GM10266 (cell line): ENCODE measurements at regions not wholly inside any gene's neighbourhood (a gene's known extent, or its start where the extent isn't known, plus 50 kb on each side); places are given as distances from the start of the nearest gene placed in this dataset.

Source experiments
- DNase-seq: peaks from one replicate; pipeline ENCODE4 v3.0.0; 2012; ENCODE audit errors: extremely low spot score
- TF ChIP-seq, protein P1 (sequence below): IDR thresholded peaks from 2 replicates; pipeline ENCODE4 v1.5.1; 2012; ENCODE audit warnings: mild to moderate bottlenecking, low read depth; ENCODE audit not compliant: control insufficient read depth, insufficient read depth; ENCODE audit errors: missing control alignments

DNA sequence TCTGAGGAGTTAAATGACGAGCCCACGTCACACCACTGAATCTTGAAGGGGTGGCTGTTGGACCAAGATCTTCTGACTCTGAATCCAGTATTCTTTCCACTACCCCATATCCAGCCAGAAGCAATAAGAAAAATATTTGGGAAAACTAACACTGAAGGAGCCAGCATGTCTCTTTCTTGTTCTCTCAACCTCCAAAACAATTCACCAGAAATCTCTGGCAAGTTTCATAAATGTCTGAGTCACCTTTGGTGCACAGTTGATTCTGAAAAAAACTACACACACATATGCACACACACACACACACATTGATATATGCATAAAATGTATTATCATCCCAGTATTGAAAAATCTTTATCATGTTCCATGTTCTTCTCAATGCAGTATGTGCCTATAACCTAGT lies 104.3 kb upstream of the BLID start:
- no peak for DNase-seq
- TF ChIP-seq, protein P1, sequence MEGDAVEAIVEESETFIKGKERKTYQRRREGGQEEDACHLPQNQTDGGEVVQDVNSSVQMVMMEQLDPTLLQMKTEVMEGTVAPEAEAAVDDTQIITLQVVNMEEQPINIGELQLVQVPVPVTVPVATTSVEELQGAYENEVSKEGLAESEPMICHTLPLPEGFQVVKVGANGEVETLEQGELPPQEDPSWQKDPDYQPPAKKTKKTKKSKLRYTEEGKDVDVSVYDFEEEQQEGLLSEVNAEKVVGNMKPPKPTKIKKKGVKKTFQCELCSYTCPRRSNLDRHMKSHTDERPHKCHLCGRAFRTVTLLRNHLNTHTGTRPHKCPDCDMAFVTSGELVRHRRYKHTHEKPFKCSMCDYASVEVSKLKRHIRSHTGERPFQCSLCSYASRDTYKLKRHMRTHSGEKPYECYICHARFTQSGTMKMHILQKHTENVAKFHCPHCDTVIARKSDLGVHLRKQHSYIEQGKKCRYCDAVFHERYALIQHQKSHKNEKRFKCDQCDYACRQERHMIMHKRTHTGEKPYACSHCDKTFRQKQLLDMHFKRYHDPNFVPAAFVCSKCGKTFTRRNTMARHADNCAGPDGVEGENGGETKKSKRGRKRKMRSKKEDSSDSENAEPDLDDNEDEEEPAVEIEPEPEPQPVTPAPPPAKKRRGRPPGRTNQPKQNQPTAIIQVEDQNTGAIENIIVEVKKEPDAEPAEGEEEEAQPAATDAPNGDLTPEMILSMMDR: no peak

DNA sequence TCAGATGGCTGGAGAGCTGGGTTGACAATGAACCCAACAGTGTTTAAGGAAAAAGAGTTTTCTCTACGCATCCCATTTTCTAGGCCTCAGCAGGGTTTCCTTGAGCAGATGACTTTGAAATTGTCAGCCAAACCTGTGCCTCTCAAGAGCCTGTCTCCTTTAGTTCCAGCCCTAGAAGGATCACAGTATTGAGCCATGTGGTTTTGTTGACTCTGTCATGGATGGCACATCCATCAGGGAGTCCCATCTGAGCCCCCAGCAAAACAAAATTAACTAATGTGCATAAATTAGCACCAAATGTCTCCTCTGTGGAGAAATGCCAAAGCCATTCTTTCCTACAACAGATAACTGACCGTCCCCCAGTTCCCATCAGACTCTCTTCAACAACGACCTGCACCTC lies 103.8 kb upstream of the BLID start:
- TF ChIP-seq, protein P1: no peak
- no peak for DNase-seq

DNA sequence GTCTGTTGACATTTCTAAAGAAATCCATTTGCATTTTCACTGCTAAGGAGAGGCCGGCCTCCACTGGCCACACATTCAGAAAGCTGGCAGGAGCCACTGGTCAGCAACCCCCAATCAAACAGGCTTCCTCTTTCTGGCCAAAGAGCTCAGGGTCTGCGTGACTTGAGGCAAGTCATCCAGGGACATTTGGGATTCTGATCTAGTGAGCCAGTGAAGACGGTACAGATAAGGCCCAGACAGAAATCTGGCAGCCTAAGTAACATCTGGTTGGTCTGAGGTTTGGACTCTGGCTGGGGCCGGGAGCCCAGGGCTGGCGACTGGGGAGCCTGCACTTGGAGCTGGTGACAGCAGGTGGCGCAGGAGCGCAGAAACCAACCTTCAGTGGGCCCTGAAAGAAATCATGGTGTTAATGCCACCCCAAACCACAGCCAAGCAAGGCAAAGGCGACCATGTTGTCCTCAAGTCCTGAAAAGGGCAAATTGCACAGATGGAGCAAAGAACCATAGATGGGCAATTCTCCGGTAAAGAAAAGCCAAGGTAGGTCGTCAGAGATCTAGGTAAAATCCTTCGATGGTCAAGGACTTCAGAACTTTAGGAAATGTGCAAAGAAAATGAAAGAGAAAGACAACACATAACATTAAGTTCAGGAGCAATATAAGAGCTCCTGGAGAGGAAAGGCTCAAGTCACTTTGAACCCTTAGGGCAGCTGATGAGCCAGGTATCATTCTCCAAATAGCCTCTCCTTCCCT lies 99.4 kb upstream of the BLID start:
- TF ChIP-seq, protein P1: peak; percentile 90
- DNase-seq: peak; percentile 58

DNA sequence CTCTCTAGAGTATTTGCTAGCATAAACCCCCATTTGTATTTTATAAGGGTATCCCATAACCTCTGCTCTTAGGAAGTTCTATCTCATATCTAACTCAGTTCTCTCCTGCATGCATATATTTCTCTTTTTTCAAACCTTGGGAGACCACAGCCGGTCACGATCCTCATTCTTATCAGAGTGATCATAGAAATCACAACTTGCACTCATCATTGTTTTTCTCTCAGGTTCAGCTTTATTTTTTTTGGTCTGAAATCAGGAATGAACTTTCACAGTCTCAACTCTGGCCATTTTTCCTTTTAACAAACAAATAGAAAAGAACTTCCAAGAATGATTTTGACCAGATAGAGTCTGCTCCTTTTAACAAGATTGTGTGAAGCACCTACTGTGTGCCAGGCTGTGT lies 98.6 kb upstream of the BLID start:
- TF ChIP-seq, protein P1: no peak
- no peak for DNase-seq

DNA sequence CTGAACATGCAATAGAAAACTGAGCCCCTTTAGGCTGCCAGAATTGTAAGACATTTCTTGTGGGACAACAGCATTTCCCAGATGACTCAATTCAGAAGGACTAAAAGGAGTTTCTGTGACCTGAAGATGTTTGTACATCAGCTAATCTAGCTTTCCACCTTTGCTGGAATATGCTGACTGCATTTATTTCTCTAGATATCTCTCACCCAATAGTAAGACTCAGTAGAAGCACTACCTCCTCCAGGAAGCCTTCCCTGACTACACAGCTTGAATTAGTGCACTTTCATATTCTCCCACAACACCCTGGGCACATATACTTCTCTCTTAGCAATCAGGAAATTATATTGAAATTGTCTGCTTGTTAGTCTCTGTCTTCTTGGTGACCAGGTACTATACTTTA lies 98.1 kb upstream of the BLID start:
- TF ChIP-seq, protein P1: no peak
- DNase-seq: no peak

DNA sequence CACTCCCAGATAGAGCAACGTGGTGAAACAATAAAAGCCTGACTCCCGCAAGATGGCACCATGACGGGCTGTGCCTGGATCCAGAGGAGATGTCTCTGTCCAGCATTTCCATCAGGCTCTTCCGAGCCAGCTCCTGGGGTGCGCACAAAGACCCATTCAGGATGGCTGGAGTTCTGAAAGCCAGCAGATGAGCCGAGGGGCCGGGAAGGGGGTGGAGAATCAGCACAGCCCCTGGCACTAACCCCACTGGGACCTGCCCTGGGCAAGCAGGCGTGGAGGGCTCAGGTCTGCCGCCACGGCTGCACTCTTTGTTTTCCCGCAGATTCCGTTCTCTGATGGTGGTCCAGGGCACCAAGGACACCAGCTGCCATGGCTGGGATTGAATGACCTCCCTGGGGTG lies 97.2 kb upstream of the BLID start:
- no peak for DNase-seq
- TF ChIP-seq, protein P1: no peak

DNA sequence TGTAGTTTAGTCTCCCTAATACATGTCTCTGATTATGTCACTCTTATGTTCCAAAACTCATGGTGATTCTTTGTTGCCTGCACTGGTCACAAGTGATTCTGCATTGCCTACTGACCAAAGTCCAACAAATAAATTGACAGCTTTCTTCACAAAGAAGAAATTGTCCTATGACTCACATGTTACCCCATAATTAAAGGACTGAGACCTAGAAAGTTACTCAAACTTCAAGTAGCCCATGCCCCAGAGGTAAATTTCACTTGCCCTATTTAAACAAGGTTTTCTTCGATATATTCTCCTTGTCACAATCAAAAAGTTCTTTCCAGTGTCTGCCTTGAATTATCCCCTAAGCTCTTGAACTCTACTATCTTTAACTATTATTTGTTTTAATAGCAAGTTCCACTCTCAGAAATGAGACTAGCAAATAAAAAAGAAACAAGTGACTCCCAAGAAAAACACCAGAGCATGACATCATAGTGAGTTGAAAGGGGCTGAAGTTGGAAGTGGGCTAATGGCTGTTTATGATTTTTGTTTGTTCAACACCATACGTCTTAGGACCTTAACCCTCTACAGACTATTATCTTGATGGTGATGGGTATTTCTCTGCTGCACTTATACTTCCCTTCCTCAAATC lies 94.5 kb upstream of the BLID start:
- TF ChIP-seq, protein P1: no peak

More for the DNA sequence above, 94.5 kb upstream of the BLID start:
- no peak for DNase-seq
